Erythroblast (primary cell): ENCODE measurements at regions not wholly inside any gene's neighbourhood (a gene's known extent, or its start where the extent isn't known, plus 50 kb on each side); places are given as distances from the start of the nearest gene placed in this dataset.

Source experiments
- GATA1 ChIP-seq: IDR thresholded peaks from 2 replicates; pipeline ENCODE4 v1.6.1; 2011; ENCODE audit warnings: low read depth, mild to moderate bottlenecking, control low read depth, low read length, moderate library complexity
- POLR2A ChIP-seq: IDR thresholded peaks from 2 replicates; pipeline ENCODE4 v1.6.1; 2011; ENCODE audit warnings: mild to moderate bottlenecking, low read length

DNA sequence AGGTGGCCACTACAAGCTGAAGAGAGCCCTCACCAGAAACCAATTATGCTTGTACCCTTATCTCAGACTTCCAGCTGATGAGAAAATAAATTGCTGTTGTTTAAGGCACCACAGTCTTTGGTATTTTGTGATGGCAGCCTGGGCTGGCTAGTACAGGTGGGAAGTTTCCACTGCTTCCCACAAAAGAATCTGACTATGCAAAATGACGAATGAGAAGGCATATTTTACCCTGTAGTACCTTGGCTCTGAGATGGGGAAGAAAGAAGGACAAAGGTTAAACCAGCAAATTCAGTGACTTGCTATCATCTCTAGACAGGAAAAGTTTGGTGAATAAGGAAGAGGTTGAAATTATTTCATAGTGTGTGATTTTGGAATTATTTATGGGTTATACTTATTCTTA lies 112.8 kb upstream of the ELL2 start:
- no peak for TF ChIP-seq POLR2A
- no peak for TF ChIP-seq GATA1
